GM12872 (cell line): ENCODE measurements at regions not wholly inside any gene's neighbourhood (a gene's known extent, or its start where the extent isn't known, plus 50 kb on each side); places are given as distances from the start of the nearest gene placed in this dataset.

Source experiments
- CTCF ChIP-seq: IDR thresholded peaks from 3 replicates; pipeline ENCODE4 v1.5.1; 2011; ENCODE audit warnings: low read depth, mild to moderate bottlenecking, low read length, moderate library complexity; ENCODE audit not compliant: insufficient read depth

- TF ChIP-seq CTCF: no peak
Observed at GRCh38 chr2:107168141-107168540, 282.2 kb upstream of the ST6GAL2 start.

- no peak for TF ChIP-seq CTCF
Observed at GRCh38 chr2:107174171-107174570, 288.2 kb upstream of the ST6GAL2 start.

GRCh38 chr2:107182981-107183380 lies 297.0 kb upstream of the ST6GAL2 start:
- no peak for TF ChIP-seq CTCF

- no peak for TF ChIP-seq CTCF
Observed at GRCh38 chr2:107187870-107188269, 301.9 kb upstream of the ST6GAL2 start.

- TF ChIP-seq CTCF: no peak
Observed at GRCh38 chr2:107195631-107196030, 309.7 kb upstream of the ST6GAL2 start.

GRCh38 chr2:107197594-107198294 lies 311.8 kb upstream of the ST6GAL2 start:
- TF ChIP-seq CTCF: no peak

- TF ChIP-seq CTCF: no peak
Observed at GRCh38 chr2:107202962-107203591, 317.1 kb upstream of the ST6GAL2 start.
